ENCODE measurements at regions not wholly inside any gene's neighbourhood (a gene's known extent, or its start where the extent isn't known, plus 50 kb on each side); places are given as distances from the start of the nearest gene placed in this dataset.

- TF ChIP-seq EP300 (IDR thresholded peaks at IDR 0.05; ENCODE audit: borderline replicate concordance) (no peak), FOXM1 (IDR thresholded peaks at IDR 0.05; ENCODE audit: borderline replicate concordance, low read depth) (no peak), TAF1 (IDR thresholded peaks at IDR 0.05; ENCODE audit: low read depth) (no peak), NFIC (IDR thresholded peaks at IDR 0.05) (no peak), RAD21 (IDR thresholded peaks at IDR 0.05; ENCODE audit: low read depth) (no peak), YY1 (IDR thresholded peaks at IDR 0.05; ENCODE audit: low read depth) (no peak)
- TF ChIP-seq, protein P1, sequence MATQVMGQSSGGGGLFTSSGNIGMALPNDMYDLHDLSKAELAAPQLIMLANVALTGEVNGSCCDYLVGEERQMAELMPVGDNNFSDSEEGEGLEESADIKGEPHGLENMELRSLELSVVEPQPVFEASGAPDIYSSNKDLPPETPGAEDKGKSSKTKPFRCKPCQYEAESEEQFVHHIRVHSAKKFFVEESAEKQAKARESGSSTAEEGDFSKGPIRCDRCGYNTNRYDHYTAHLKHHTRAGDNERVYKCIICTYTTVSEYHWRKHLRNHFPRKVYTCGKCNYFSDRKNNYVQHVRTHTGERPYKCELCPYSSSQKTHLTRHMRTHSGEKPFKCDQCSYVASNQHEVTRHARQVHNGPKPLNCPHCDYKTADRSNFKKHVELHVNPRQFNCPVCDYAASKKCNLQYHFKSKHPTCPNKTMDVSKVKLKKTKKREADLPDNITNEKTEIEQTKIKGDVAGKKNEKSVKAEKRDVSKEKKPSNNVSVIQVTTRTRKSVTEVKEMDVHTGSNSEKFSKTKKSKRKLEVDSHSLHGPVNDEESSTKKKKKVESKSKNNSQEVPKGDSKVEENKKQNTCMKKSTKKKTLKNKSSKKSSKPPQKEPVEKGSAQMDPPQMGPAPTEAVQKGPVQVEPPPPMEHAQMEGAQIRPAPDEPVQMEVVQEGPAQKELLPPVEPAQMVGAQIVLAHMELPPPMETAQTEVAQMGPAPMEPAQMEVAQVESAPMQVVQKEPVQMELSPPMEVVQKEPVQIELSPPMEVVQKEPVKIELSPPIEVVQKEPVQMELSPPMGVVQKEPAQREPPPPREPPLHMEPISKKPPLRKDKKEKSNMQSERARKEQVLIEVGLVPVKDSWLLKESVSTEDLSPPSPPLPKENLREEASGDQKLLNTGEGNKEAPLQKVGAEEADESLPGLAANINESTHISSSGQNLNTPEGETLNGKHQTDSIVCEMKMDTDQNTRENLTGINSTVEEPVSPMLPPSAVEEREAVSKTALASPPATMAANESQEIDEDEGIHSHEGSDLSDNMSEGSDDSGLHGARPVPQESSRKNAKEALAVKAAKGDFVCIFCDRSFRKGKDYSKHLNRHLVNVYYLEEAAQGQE (IDR thresholded peaks at IDR 0.05; ENCODE audit: low read depth): no peak
Measured at GRCh38 chr12:75658901-75659823, 147.8 kb upstream of the KRR1 start.

Data from Ishikawa (cell line).